GM23248 (cell line): ENCODE measurements at regions not wholly inside any gene's neighbourhood (a gene's known extent, or its start where the extent isn't known, plus 50 kb on each side); places are given as distances from the start of the nearest gene placed in this dataset.

Experiments
- EZH2 ChIP-seq: fragments of 200-600 bp; sonication (generic); IDR thresholded peaks from 2 replicates; pipeline ENCODE4 v1.6.1; 2018; ENCODE audit warnings: antibody characterized with exemption, mild to moderate bottlenecking; ENCODE audit not compliant: insufficient read depth, poor library complexity, severe bottlenecking
- EZH2phosphoT487 ChIP-seq: fragments of 200-600 bp; sonication (generic); IDR thresholded peaks from 2 replicates; pipeline ENCODE4 v1.6.1; 2018; ENCODE audit warnings: antibody characterized with exemption, moderate library complexity, mild to moderate bottlenecking, low read depth; ENCODE audit not compliant: insufficient read depth

DNA sequence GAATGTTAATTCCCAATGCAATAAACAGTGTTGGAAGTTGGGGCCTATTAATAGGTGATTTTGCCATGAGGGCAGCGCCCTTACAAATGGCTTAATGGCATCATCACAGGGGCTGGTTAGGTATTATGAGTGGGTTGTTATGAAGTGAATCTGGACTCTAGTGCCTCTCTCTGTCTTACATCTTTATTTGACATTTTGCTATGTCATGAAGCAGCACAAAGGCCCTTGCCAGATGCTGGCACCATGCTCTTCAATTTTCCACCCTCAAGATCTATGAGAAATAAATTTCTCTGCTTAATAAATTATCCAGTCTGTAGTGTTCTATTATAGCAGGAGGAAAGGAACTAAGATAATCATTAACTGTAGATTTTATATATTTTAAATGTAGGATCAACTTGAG, 1098.7 kb upstream of the NUDT12 start:
- TF ChIP-seq EZH2 (no peak), EZH2phosphoT487 (no peak)
